Stimulated activated CD4-positive, alpha-beta T cell treated with anti-CD3 and anti-CD28 coated beads, Interleukin-1b, Interleukin-23, amount 100 ng/mL, for 24 hours (primary cell): ENCODE measurements at regions not wholly inside any gene's neighbourhood (a gene's known extent, or its start where the extent isn't known, plus 50 kb on each side); places are given as distances from the start of the nearest gene placed in this dataset.
"Not testable (repeated sequence)": the region's sequence is repeated elsewhere in the genome, so short reads cannot be mapped to it uniquely, and the experiment has no call there.

Experiments
- DNase-seq, 4 experiments: peaks; one replicate each; pipeline ENCODE4 v3.0.0-alpha.2; 2020; ENCODE audit warnings: low read depth in 4 of 4, low spot score in 1 of 4

GRCh38 chr14:87635442-87635841 is 357.5 kb downstream of the GALC start:
- no peak for DNase-seq

DNA sequence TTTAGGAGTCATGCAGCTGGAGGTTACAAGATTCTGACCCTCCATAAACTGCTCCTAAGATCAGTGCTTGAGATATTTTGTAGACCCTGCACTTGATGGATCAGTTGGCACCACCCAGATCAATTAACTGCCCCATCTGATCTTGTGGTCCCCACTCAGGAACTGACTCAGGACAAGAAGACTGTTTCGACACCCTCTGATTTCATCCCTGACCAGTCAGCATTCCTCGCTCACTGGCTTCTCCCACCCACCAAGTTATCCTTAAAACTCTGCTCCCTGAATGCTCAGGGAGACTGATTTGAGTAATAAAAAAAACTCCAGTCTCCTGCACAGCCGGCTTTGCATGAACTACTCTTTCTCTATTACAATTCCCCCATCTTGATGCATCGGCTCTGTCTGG is 360.2 kb downstream of the GALC start:
- DNase-seq, result no peak

GRCh38 chr14:87630846-87631245 is 362.1 kb downstream of the GALC start:
- no peak for DNase-seq

GRCh38 chr14:87629788-87630187 is 363.2 kb downstream of the GALC start:
- no peak for DNase-seq

DNA sequence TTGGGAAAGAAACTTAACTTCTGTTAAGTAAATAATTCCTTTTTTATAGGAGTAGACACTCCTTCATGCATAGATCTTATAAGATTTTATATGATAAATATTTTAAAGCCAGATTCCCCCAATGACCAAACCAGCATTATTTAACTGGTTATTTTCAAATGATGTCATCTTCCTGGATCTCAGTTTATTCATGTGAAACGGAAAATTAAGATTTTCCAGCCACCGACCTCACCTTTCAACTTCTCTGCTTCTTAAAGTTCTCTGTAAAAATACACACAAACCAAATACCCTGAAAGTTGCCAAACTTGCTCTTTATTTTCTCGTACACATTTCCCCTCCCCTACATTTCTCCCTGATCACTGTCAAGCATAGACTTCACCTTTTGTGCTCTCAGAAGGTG is 364.2 kb downstream of the GALC start:
- no peak for DNase-seq

DNA sequence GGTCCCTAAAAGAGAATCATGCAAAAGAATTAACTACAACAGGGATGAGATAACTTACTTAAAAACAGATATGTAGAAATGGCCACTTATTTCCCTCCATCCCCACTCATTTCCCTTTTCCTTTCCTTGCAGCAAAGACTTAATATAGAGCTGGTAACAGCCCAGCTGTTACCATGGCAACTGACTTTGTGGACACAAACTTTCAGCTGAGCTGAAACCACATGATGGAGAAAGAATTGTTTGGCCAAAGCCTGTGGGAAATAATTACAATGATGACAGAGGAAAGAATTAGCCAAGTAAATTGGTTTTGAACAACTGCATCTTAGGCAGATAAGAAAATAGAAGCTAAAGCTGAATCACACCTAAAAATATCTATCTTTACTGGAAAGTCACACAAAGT is 364.9 kb downstream of the GALC start:
- no peak for DNase-seq

GRCh38 chr14:87626266-87626665 is 366.7 kb downstream of the GALC start:
- DNase-seq, result no peak

DNA sequence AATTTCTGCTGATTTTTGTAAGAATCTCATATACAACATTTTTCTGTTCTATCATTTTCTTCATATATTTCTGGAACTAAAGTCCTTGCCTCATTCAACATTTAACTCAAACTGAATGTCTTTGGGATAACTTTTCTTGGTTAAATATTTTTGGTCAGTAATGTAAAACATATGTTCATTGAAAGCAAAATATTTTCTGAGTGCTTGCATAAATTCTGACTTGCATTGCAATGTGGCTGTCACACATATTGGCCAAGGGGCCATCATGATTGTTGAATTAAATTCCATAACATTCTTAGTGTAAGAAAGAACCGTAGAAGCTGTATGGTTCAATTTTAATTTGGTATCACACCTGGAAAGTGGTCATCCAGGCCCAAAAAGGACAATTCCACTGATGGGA is 369.4 kb downstream of the GALC start:
- DNase-seq, result no peak

DNA sequence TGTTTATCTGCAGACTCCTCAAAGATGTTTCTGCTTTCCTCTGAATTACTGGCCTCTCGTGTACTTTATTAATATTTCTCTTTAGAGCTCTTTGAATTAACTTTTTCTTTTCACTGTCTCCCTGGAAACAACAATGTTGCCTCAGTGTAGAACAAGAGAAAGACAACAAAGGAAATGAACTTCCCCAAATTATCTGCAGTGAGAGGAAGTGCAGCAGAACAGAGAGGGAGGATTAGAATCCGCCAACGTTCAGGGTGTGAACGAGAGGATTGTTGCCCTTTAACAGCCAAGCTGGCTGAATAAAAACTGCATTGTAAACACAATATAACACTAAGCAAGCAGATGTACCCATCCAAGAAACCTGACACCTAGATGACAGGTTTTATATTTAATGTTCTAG is 375.9 kb downstream of the GALC start:
- DNase-seq, result no peak

DNA sequence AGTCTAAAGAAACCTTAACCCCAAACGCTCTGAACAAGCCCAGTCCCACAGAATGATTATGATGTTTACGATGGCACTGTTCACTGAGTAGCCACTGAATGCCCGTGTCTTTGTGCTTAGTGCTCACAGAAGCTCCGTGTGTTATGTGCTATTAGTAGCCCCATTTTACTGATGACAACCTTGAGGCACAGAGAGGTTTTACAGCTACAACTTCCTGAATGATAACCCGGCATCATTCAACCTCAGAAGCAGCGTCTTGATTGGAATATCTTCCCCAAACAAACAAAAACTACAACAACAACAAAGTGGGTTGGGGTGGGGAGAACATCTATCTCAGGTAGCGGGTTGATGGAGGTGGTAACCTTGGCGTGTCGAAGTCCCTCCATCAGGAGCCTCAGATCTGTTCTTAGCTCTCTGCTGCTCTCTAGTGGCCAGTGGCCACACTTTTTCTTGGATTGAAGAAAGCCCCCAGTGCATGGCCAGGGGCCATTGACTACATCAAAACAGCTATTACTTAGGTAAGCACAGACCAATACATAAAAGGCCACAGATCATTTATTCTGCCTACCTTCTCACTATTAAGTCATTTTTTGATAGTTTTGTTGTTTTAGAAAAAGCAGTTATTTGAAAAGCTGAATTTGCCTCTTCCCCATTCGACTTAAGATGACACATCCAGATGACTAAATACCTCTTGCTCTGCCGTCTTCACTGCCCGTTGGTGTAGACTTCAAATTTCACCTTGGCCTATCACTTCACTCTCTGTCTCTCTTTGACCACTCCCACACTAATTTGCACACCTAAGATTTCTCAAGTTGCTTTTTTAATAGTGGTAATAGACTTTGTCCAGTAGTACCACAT is 376.9 kb downstream of the GALC start:
- DNase-seq, result peak; percentile 3 to 22 (median 8)

GRCh38 chr14:87615047-87615446 is 377.9 kb downstream of the GALC start:
- no peak for DNase-seq

DNA sequence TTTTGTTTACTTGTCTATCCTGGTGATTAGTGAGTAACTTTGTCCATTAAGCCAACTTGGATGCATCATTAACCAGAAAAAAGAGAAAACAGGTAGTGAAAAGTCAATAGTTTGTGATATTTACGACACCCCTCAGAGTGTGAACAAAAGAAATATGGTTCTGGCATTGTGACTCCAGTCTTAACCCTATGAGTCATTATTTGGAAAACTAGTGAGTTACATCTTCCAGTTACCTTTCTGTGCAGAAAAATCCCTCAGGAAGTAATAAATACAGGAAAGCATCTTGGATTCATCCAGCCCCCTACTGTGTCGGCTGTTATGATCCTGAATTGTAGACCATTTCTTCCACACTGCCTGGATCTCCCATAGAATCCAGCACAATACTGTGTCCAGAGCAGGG is 379.1 kb downstream of the GALC start:
- DNase-seq, result no peak

GRCh38 chr14:87607056-87607455 is 385.9 kb downstream of the GALC start:
- not testable (repeated sequence) for DNase-seq

- no peak for DNase-seq
Measured at GRCh38 chr14:87601036-87601435, 391.9 kb downstream of the GALC start.

- DNase-seq, result no peak
Measured at GRCh38 chr14:87600240-87600639, 392.7 kb downstream of the GALC start.

GRCh38 chr14:87581298-87581697 is 411.7 kb downstream of the GALC start:
- DNase-seq, result no peak

DNA sequence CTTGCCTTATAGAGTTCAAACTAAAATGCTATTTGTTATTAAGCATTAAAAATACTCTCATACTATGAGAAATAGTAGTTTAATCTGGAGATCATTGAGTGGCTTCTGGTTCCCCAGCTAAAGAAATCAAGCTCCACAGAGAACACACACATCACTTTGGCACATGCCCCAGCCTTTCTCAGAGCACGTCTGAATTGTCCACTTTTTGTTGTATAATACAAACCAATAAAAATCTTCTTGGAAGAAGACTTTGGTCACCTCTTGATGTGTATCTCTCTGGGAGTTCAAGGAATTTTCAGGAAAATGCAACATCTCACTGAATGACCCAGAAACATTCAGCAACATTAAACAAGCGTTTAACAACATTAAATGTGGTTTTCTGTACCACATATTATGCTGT is 413.9 kb downstream of the GALC start:
- no peak for DNase-seq

GRCh38 chr14:87575378-87575777 is 417.6 kb downstream of the GALC start:
- no peak for DNase-seq

DNA sequence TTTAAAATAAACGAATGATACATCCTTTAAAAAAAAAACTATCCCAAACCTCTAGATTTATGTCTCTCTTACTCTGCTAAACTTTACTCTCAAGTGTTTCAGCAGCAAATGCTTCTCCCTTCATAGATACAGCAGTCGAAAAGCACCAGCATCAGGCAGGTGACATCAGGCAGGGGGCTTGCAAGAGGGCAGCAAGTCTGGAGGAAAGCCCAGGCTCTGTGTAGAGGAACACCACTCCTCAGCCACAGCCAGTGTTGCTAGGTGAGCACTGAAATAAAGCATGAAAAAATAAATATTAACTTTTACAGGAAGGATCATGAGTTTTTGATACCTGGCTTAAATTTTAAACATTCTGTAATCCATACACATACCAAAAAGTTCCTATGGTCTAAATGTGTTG is 419.4 kb downstream of the GALC start:
- no peak for DNase-seq

DNA sequence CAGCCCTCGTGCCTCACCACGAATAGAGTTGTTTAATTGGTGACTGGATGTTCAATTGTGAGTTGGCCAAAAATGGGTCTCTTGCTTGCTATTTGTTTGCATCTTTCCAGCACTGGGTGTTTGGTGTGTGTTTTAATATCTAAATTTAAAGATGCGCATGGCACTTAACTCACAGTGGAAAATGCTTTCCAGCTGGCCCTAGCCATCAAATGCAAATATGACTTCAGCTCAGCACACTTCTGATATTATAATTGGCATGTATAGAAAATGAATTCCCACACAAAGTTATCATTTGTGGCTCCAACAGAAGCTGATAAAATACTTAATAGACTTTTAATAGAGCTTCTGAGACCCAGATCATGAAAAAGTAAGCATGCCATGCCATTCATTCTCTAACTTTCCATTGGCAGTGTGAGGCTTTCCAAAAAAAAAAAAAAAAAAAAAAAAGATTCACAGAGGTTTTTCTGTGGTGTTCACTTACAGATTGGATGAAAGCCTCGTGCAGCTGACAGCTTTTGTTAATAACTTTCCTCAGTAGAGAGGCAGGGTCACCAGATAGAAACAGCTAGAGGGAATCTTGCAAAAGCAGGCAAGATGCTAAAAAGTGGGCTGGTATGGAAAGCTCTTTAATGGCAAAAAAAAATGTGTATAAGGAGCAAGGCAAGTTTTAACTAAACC is 425.2 kb downstream of the GALC start:
- DNase-seq, result no peak

DNA sequence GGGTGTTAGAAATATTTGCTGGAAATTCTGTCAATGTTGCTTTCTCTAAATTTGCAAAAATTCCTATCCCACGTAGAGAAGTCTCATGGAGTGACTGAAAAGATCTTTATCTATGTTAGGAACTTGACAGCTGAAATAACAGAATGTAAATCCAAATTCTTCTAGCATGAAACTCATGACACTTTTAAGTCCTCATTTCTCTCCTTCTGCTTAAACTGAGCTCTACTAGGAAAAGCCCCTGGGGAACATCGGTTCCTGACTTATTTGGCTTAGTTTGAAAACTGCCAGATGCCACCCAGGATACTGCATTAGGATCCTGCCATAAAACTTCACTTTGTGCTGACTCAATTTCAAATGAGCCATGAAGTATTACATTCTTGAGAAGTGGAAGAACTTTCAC is 426.0 kb downstream of the GALC start:
- no peak for DNase-seq

DNA sequence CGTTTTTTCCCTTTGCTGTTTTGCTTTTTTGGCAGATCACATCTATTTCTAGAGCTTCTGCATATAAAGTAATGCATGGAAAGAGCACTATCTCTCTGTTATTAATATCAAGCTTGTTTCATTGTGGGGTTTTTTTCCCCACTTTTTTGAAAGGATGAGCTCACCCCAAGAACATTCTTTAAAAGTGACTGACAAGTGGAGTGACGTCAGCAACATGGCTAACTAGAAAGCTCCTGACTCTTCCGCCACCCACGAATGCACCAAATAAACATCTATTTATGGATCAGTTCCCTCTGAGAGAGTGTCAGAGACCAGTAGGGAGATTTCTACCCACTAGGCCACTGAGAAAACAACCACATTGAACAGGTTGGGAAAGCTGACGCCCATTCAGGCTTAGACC is 445.4 kb downstream of the GALC start:
- no peak for DNase-seq

GRCh38 chr14:87542288-87542687 is 450.7 kb downstream of the GALC start:
- DNase-seq, result no peak
